NCI-H345 treated with DMSO at 0.1 percent for 48 hours (cell line): ENCODE measurements at regions not wholly inside any gene's neighbourhood (a gene's known extent, or its start where the extent isn't known, plus 50 kb on each side); places are given as distances from the start of the nearest gene placed in this dataset.
"Not testable (repeated sequence)": the region's sequence is repeated elsewhere in the genome, so short reads cannot be mapped to it uniquely, and the experiment has no call there.

Experiments
- DNase-seq: peaks from one replicate; lab custom pipeline; 2025; ENCODE audit not compliant: unreplicated experiment; lab: John Stamatoyannopoulos, UW

DNA sequence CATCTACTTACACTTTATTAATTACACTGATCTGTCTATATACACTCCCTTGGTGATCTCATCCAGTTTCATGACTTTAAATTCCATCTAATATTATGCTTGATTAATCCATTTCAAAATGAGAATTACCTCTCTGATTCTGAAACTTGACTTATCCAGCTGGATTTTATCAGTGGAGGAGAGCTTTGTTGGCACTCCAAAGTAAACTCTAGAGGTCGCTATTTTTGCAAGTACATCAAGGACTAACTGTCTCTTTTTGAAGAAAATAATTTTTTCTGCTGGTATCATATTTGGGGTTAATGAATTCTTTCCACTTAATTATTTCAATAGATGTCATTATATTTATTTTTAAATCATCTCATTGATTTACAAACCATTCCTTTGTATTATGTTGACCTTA is 630.3 kb upstream of the MAN1A1 start:
- no peak for DNase-seq

DNA sequence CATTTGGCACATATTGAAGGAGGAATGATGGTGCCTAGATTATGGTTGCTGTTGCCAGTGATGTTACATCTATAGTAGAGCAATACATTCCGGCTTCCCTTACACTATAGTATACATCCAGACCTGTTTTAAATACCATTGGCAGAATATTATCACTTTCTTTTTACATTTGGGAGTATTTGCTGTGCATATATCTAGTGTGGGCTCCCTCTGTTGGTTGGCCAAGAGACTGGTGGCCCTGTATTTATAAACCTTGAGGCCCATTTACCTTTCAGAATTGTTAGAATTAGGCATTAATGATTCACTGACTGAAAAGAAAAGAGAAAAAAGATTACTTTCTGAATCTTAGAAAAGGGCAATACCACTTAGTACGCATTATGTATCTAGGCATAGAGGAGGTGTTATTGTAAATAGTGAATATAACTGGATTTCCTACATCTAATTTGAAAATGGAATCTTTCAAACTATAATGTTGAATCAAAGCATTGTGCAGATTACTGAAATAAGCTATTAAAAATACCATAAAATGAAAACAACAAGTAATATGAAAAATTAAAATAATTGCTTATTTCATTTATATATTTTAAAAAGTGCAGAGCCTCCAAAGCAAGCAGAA is 628.8 kb upstream of the MAN1A1 start:
- no peak for DNase-seq

DNA sequence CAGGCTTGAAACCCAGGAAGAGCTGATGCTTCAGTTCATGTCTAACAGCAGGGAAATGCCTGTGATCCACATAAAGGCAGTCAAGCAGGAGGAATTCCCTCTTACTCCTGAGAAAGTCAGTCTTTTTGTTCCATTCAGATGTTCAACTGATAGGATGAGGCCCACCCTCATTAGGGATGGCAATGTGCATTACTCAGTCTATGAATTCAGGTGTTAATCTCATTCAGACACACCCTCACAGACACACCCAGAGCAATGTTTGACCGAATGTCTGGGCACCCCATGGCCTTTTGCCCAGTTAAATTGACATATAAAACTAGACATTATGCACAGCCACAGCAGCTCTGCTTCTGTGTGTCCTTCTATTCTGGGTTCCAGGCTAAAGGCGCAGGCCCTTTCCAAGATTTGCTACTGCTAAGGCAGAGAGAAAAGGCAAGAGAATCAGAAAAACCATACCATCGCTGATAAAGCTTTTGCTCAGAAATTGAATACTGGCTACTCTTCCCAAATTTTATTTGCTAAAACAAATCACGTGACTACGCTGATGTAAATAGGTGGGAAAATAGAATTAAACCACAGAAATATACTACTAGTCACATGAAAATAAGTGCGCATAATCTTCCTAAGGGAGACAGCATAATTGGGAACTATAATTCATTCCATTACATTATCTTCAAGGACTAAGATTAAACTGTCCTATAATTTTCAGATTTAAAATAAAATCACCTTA is 625.0 kb upstream of the MAN1A1 start:
- no peak for DNase-seq

DNA sequence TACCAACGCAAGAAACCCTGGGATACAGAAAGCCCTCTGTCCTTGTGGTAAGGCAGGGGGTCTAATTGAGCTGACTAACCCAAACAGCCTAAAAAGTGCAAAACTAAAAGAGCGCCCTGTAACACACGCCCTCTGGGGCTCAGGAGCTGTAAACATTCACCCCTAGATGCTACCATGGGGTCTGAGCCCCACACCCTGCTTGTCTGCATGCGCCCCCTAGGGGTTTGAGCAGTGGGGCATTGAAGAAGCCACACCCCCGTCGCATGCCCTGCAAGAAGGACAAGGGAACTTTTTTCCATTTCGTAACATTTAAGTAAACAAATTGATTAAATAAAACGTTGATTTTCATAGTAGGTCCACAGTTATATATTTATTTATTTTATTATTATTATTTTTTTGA is 616.9 kb upstream of the MAN1A1 start:
- no peak for DNase-seq

DNA sequence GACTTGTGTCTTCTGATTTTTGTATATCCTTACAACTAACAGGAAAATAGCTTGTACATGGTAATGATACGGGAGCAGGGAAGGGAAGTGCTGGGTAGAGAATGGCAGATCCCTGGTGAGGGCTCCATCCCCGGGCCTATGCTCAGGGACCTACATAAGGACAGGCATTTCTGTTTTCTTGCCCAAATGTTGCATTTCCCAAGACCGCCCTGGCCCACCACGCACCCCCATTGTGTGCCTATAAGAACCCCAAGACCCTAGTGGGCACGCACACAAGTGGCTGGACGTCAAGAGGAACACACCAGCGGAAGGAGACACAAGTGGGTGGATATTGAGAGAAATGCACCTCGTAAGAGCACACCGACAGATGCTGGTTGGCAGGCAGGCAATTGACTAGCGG is 616.3 kb upstream of the MAN1A1 start:
- DNase-seq: no peak

DNA sequence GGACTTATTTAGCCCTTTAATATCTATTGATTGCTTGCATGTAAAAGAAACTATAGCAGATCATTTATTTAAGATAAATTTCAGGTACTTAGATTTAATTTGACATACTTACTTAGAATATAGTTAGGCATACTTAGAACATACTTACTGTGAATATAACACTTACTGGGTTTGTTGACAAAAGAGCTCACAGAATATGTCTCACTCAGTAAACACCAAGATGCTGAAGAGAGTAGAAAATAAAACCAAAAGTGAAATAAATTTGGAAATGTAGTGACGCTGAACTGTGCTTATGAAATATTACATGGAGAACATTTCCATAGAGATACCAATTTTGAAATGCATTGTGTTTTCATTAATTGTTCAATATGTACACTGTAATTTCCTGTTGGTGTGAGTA is 615.4 kb upstream of the MAN1A1 start:
- DNase-seq: no peak

DNA sequence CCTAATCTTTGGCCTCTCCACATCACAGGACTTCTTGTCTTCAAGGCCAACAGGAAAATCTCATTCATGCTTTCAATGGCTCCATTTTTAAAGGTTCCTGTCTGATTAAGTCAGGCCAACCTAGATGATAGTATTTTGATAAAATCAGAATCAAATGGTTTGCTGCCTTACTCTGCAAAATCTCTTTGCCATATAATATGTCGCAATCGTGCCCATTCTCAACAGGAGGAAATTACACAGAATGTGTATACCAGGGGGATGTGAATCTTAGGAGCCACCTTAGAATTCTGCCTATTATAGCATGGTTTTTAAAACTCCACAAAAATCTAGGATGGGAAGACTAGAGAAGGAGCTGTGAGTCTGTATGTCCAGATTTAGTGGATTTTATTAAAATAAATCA is 612.9 kb upstream of the MAN1A1 start:
- no peak for DNase-seq

DNA sequence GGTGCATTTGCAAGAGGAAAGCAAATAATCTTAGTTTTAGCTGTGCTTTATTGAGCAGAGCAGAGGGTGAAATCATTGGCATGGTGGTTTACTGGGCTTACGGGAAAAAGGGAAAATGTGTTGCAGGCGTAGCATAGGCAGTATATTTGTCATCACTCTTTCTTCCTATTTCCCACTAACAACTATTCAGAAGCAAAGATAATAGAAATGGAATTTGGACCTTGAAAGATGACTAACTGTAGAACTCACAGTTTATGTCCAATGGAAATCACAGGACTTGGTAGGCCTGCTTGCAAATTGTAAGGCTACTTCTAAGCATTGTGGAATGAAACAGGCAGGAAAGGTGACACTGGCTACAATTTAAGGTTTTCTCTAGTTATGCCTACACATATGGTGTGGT is 611.9 kb upstream of the MAN1A1 start:
- DNase-seq: no peak

DNA sequence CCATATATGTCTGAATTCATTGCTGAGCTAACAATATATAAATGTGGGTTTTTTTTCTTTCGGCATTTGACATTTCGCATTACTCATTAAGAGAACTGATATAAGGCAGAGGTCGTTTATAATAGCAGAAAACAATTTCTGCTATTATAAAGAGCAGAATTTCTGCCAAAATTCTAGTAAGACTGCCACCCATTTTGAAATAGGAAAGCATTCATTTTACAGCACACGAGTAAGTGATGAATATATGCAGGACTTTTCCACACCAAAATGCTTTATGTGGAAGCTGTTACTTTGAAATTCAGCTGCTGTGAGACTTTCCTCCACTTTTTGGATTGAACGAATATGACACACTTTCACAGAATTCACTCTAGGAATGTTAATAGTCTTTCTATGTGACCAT is 610.9 kb upstream of the MAN1A1 start:
- DNase-seq: no peak

DNA sequence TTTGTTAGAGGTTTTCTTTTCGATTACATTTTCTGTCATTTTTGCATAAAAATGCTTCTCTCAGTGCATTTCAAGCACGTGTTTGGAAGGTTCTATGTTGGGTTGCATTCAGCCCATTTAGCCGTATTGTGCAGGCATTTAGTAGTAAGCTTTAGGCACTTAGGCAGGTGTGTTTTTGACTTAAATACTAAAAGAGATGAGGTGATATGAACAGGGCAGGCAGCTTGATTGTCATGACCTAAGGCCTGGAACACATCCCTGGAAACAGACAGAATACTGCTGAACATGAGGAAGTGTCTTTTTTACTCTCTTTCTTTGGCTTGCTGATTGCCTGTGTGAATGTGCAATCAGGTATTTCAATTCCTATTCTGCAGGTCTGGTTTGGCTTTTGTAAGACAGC is 610.5 kb upstream of the MAN1A1 start:
- DNase-seq: no peak

DNA sequence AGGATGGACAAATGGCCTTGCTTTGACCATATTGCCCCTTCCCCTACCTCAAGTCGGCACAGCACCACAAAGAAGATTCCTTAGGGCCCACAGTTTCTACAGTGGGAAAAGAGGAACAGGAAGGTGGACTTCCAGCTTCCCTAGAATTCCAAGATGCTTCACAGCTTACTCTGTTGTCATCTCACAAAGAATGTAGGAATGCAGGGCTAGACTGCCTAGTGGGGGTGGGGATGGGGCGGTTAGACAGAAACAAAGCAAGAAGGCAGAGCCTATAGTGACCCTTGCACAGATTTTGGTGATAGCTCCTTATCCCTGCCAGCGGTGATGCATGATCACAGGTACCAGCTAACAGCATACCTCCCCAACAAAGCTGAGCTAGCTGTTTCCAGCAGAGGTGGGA is 607.6 kb upstream of the MAN1A1 start:
- DNase-seq: no peak

DNA sequence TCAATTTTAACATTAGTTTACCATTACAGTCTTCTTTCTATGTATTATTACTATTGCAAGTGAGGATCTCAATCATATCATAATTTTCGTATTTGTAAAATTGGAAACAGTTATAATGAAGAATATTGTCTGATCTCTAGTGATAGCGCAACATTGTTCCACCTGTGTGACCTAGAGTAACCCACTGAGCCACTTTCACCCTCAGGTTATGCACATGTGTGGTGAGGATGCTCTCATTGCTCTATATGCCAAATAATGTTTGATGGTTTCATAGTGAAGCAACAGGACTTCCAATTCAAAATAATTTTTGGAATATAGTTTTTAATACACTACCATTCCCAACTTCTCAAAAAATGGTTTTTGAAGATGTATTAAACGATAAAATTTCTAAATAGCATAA is 603.1 kb upstream of the MAN1A1 start:
- DNase-seq: no peak

DNA sequence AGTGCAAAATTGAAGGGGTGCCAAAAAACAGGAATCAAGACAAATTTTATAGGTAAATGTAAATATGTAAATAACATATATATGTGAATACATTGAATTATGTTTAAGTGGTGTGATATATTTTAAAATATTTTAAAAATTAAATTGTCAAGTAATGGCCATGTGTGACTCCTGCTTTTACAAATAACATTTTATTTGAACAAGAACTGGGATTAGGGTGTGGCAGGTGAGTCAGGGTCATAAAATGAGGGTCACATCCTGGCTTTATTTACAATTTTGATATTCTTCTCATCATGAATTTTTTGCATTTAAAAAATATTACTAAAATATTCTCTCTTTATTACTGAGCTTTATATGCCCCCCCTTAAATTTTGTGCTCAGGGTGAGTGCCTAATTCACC is 601.1 kb upstream of the MAN1A1 start:
- DNase-seq: no peak

DNA sequence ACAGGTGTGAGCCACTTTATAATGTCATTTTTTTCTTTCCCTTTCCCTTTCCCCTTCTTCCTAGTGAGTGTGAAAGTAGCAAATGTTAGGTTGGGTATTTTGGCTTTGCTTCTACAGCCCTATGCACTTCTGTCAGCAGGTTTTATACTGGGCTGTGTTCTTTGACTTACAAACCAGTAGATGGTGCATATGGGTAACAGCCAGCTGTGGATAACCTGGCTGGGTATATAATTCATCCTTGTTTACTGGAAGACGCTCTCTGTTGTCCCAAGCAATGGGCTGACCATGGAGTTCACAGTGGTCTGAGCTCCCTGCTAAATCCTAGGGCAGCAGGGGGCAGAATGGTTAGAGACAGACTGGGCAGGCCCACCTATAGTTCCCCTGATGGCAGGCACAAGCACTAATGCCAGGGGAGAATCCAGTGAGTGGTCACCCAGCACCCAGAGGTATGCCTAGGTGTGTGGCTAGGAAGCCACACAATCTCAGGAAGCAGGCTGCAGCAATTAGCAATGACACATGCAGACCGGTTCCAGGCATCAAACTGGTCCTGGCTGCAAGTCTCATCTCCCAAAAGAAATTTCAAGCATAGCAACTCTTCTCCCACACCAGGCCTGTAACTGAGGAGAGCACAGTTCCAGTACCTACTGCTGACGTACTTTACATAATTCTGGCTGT is 592.7 kb upstream of the MAN1A1 start:
- no peak for DNase-seq

DNA sequence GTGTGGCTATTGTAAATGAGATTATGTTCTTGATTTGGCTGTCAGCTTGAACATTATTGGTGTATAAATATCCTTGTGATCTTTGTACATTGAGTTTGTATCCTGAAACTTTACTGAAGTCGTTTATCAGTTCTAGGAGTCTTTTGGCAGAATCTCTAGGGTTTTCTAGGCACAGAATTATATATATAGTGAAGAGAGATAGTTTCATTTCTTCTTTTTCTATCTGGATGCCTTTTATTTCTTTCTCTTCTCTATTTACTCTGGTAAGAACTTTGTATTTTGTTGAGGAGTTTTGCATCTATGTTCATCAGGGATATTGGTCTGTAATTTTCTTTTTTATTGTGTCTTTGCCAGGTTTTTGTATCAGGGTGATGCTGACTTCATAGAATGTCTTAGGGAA is 589.2 kb upstream of the MAN1A1 start:
- no peak for DNase-seq

DNA sequence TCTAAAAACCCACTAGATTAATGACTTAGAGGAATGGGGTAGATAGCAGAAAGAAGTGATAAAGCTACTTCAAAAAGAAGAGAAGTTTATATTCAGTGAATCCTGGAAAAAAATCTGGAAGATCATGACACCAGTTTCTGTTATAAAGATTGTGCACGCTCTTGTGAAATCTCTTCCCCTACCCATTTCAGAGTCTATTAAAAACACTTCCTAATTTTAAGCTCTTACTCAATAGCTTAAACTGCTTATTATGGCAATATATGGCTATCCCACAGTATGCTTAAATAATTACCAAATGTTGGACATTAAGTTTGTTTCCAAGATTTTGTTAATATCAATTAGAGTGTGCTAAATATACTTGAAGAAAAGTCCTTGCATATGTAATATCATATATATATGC is 585.3 kb upstream of the MAN1A1 start:
- DNase-seq: no peak

DNA sequence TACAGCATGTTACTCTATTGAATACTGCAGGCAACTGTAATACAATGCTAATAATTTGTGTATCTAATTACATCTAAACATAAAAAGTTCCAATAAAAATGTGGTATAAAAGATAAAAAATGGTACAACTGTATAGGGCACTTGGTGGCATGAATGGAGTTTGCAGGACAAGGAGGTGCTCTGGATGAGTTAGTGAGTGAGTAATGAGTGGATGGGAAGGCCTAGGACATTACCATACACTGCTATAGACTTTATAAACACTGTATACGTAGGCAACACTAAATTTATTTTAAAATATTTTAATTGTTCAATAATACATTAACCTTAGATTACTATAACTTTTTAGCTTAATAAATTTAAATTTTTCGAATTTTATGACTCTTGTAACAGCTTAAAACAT is 579.6 kb upstream of the MAN1A1 start:
- DNase-seq: no peak

DNA sequence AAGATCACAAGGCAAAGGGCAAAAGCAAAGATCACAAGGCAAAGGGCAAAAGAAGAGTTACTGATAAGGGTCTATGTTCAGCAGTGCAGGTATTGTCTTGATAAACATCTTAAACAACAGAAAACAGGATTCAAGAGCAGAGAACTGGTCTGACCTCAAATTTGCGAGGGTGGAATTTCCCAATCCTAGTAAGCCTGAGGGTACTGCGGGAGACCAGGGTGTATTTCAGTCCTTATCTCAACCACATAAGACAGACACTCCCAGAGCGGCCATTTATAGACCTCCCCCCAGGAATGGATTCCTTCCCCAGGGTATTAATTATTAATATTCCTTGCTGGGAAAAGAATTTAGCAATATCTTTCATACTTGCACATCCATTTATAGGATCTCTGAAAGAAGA is 575.3 kb upstream of the MAN1A1 start:
- DNase-seq: not testable (repeated sequence)

DNA sequence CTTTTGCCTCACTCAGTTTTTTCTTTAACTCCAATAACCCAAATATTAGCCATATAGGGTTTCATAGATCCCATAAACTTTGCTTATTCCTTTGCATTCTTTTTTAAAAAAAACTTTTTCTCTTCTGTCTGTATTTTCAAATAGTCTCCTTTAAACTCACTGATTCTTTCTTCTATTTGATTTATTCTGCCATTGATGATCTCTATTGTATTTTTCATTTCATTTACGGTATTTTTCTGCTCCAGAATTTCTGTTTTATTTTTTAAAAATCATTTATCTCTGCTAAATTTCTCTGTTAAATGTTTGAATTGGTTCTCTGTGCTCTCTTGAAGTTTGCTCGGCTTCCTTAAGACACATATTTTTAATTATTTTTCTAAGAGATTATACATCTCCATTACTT is 573.3 kb upstream of the MAN1A1 start:
- DNase-seq: no peak

DNA sequence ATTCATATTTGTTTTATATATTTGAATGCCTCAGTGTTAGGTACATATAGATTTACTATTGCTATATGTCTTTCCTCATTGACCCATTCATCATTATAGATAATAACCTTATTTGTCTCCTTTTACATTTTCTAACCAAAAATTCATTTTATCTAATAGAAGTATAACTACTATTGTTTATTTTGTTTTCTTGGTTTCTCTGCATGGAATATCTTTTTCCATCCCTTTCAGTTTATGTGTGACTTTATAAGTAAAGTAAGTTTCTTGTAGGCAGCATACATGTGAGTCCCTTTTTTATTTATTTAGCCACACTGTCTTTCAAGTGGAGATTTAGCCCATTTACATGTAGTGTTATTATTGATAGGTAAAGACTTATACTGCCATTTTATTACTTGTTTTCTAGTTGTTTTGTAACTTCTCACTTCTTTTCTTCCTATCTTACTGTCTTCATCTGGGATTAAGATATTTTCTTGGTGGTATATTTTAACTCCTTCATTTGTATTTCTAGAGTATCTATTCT is 572.0 kb upstream of the MAN1A1 start:
- no peak for DNase-seq

DNA sequence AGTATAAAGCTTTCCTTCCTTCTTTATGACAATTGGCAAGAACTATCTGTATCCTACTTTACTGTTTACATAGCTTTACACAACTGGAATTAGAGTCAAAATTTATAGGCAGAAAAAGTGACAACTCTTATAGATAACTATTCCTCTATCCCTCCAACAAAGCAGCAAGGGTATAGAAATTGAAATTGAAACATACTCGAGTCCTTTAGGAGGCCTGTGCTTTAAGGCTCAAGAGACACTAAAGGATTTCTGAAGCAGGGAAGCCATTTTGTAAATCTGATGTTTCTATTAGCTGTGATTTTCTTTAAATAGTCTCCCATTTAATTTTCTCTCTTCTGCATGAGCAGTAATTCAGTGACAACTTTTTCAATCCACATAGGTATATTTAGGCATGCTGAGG is 567.6 kb upstream of the MAN1A1 start:
- no peak for DNase-seq

DNA sequence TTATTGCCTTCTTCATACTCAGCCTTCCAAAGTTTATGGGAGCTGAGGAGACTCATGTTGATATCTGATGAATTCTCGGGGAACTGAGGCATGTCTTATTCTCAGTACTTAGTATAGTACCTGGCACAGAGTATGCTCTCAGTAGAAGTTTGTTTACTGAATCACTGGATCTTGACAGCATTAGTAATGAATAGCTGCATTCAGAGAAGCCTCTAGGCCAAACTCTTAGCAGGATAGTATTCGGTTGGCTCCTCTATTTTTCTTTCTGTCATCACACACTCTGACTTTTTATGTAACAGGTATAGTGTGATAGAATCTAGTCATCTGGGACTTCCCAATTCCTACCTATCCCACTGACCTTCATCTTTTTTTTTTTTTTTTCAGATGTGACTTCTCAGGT is 566.4 kb upstream of the MAN1A1 start:
- no peak for DNase-seq
